ENCODE measurements at regions not wholly inside any gene's neighbourhood (a gene's known extent, or its start where the extent isn't known, plus 50 kb on each side); places are given as distances from the start of the nearest gene placed in this dataset.

DNA sequence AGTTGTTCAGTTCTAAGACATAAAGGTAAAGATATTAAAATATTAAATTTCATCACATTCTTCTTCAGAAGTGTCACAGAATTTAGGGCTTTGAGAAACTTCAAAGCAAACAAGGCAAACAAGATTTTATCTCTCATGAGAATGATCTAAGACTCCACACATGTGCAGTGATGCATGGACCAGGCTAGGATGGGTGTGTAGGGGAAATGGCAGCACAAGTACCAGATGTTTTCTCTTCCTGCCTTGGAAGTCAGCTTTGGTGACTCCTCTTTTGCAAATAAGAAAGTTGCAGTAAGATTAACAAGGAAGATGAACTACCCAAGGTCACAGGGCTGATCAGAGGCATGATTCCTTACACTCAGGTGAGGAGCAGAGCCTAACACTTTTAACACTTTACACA is 163.8 kb upstream of the LMNTD1 start:
- no peak for DNase-seq

DNA sequence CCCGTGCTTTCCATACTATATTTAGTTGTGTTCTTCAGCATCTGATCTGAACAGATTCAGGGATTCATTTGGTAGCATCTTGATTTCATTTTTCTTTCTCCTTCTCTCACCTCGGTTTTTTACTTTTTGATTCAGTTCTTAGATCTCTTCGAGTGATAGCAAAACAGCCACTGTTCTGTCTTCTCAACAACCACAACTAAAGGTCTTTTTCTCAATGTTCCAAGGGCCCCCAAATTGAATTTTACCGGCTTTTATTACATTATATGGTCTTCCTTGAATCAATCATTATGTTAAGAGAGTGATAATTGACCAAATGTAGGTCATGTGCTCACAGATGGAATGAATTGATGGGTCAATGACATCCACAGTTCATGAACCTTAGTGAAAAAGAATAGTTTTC is 164.5 kb upstream of the LMNTD1 start:
- DNase-seq = no peak

DNA sequence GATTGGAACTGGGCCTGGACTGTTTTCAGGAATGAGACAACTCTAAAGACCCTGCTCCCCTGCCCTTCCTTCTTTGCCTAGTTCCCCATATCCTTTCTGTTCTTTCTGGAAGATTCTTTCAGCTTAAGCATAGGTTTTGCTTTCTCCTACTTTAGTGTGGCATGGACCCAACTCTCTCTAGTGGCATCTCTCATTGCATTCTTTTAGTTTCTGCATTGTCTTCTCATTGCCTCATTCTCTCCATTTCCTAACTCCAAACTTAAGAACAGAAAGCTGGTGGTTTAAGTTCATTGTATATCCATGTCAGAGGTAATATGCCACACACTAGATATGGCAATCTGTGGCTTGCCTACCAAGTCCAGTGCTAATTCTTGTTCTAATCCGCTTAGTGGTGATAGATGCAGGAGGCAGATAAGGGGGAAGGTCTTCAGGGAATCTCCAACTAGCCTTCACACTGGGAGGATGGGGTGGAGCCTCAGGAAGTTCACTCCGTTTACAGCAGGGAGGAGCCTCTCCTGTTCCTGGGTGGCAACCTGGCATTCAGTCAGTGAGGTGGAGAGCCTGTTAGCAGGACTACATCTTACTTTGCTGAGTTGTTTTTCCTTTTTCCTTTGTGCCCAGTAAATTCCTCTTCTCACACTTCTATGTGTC is 165.1 kb upstream of the LMNTD1 start:
- DNase-seq = no peak

DNA sequence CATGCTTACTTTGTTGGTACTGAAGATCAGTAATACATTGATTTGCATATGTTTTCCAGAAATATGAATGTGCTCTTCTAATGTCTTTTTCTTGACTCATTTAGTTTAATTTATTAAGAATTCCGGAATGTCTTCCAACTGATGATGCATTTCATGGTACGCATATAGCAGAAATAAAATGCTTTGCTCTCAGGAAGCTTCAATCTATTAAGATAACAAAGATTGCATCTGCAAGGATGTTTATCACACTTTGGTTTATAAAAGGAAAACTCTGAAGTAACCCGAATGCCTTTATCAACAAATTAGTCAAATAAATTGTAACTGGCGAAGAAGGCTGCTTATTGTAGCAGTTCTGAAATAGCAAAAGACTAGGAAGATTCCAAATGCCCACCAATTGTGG is 166.4 kb upstream of the LMNTD1 start:
- no peak for DNase-seq

DNA sequence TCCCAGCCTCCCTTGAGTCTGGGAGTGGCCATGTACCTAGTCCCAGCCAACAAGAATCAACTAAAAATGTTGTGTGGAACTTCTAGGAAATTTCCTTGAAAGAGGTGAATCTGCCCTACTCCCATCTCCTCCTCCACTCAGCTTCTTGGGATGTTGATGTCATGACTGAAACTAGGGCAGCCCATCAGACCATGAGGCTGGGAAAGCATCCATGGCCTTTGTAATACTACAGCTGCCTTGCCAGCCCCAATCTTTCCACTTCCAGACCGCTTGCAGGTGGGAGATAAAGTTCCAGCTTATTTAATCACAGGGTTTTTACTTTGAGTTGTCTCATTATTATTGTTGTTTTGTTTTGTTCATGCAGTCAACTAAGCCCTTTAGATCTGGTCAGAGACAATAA is 170.3 kb upstream of the LMNTD1 start:
- no peak for DNase-seq

DNA sequence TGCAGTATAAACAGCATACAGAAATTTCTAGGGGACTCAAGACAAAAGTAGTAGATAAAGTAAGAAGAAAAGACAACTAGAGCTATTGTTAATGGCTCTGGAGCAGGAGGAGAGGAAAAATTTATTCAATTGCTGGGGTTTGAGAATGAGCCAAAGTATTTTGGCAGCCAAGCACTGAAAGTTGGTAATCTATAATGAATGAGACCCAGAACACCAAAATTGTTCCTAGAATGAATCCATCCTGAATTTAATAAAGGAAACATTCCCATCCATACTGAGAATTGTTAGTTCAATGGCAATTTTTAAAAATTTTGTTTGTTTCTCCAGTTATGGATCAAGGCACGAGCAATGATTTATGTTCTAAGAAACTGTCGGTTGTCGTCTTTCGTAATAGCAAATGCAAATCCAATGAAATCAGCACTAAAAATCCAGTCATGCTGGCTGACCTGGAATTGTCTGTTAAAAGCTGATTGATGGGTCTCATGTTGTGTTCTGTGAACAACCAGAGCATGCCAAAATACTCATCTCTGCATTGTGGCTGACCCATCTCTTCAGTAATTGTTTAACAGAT is 170.9 kb upstream of the LMNTD1 start:
- DNase-seq = no peak

DNA sequence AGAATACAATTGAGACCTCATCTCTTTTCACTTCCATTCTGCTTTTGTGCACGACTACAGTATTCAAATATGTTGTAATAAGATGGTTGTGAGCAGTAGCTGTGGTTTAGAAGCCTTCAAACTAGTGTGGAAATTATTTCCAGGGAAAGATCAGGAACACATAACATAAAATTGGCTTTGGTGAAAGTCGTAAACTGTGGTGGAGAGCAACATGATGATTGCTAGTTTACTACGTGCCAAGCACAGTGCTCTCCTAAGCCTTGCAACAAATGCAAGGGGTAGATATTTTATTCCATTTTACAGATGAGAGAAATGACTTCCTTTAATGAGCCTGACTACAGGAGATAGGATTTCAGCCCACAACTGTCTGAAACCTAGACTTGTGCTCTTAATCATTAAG is 172.4 kb upstream of the LMNTD1 start:
- DNase-seq = no peak

DNA sequence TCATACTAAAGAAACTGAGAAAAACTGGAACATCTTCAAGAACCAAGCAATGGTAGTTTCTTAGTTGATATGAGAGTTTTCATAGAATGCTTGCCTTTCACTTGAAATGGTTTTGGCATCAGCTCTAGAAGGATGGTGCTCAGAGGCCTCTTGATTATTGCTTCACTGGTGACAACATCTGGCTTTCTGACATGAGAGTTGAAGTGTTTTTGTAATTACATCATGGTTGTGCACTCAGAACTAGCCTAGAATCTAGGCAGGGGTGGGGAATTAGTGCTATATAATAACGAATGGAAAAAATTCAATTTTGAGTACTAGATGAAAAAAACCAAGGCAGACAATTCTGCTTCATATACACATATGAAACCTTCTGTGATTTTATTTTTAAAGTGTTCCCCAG is 172.8 kb upstream of the LMNTD1 start:
- no peak for DNase-seq

DNA sequence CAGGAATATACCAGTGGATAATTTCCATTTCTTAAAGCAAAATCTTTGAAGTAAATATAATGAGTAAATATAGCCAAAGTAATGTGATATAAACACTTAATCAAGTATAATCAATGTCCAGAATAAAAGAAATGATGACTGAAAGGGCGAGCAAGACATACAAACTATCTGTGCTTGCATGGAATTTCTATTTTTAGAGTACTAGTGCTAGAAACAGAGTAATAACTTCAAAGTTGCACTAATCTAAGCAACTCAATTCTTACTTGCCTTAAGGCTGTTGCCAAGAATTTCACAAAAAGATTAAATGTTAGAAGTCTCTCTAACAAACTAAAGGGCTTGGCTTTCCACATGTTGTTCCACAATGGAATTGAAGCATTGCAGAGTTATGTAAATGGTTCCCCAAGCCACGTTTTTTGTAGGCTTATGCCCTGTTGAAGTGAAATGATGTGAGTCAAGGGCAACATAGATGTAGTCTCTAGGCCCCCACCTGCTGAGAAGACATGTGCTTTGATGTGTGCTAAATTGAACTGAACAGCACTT is 175.0 kb upstream of the LMNTD1 start:
- DNase-seq = no peak

DNA sequence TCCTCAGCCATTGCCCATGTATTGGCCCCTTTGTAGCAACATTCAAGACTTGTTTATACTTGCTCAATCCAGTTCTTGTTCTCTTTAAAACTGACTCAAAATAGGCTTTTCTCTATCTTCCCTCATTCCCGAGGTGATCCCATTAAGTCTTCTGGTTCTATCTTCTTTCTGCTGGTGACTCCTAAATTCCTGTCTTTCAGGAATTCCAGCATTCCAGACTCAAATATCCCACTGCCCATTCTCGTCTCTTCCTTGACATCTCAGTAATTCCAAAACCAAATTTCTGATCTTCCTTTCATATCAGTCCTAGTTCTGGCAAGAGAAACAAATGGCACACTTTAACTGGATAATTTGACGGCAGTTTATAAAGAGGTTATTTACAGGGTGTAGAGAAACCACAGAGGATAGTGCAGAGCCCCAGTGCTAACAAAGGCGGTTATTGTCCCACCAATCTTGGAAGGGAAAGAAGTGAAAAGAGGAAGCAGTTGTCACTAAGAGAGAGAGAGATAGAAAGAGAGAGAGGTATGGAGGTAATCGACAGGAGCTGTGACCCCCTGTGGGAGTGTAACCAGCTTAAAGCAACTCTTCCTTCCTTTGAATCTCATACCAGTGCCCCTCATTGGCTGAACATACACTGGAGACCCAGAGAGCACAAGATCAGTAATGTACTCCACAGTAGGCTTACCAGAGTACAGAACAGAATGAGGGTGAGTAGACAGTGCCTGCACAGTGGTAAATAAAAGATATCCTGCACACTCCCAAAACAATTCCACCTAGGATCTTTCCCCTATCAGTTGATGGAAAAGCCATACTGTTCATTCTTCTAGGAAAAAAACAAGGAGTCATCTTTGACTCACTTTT is 177.6 kb upstream of the LMNTD1 start:
- DNase-seq = no peak

DNA sequence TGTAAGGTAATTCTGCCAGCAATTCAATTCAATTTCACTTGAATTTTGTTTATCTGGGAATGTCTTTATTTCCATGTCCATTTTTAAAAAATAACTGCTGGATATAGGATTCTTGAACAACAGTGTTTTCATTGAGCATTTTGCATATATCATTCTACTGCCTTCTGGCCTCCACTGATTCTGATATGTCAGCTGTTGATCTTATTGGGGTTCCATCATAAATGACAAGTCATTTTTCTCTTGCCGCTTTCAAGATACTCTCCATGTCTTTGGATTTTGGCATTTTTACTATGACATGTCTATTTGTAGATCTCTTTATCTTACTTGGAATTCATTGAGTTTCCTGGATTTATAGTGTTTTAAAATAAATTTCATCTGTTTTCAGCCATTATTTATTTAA is 180.5 kb upstream of the LMNTD1 start:
- DNase-seq = no peak

DNA sequence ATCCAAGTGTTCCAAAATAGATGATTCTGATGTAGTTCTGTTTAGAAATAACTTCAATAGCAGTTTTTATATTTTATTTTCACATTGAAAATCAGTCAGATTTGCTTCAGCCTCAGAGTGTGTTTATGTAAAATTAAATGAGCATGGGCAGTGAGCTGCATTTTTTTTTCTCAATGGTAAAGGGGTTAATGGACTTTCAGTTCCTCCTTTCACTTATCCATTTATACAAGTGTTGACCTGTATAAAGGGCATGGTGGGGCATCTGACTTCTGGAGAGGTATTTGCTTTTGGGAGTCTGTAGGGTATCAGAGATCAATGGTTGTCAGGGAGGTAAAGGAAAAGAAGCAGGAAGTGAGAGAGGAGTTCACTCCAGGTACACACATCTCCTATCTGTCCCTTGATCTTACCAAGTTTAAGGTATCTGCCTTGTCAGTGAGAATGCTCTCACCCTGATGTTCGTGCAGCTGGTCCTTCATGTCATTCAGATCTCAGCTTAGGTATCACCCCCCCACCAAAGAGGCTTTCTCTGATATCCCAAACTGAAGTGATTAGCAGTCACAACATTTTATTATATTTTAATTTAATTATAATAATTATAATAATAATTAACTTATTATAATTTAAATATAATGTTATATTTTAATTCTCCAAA is 181.6 kb upstream of the LMNTD1 start:
- DNase-seq = no peak

DNA sequence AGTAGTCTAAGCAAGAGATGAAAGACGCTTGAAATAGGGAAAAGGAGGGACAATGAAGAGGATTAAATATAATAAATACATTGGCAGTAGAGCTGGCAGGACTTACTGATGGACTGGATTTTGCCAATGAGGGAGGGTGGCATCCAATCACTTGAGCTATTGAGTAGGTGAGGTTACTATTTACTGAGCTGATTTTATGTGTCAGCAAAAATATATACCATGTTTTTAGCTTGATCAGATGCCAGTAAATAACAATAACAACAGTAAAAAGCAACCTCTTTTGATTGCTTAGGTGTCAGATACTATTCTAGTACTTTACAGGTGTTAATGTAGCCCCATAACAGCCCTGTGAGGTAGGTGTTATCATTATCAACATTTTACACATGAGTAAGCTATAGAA is 187.5 kb upstream of the LMNTD1 start:
- no peak for DNase-seq

DNA sequence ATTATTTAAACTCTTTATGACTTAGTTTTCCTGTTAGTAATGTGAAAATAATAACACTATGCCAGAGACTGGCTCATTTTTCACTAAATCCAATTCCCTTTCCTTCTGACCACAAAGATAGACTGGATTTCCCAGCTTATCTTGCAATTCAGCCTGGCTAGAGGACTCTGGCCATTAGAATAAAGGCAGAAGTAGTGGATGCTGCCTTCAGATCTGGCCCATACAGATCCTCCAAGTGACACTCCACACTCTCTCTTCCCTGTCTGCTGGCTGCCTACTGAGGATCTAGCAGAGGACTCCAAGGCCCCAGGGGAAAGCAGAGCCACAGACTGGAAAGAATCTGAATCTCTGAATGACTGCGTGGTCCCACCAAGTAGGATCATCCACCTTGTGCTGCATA is 188.8 kb upstream of the LMNTD1 start:
- no peak for DNase-seq

DNA sequence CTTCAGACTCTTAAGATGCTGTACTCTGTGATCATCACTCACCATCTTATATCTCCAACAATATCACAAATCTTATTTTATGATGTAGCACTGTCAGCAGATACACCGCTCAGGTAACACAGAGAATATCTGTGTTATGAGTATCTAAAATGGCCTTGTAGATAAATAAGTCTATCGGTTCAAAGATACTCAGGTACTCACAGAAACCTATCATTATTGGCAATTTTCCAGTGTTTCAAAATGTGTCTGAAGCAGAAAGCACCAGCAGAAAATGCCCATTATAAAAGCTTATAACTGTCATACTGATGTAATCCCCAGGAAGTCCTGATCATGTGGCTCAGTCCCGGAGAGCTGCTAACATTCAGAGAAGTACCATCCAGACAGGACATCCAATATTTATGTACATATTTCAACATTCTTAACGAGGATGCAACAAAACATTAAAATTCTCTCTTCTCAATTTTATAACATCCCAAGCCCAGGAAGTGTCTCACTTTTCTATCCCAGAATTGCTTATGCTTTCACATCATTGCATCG is 190.7 kb upstream of the LMNTD1 start:
- no peak for DNase-seq

DNA sequence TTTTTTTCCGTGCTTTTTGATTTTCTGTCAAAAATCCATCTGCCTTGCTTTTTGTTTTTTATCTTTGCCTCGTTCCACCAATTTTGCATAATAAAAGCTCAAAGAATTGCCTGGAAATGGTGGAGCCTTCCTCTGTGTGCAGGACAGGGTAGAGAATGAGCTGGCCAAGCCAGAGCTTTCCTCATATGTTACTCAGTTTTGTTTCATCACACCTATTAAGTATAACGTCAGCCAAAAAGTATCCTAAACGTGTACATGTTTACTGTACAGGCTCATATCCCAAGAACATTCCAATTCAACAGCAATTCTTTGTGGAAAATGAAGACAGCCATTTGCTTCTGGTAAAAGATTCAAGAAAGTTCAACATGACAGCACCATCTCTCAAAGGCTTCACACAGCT is 191.2 kb upstream of the LMNTD1 start:
- no peak for DNase-seq

DNA sequence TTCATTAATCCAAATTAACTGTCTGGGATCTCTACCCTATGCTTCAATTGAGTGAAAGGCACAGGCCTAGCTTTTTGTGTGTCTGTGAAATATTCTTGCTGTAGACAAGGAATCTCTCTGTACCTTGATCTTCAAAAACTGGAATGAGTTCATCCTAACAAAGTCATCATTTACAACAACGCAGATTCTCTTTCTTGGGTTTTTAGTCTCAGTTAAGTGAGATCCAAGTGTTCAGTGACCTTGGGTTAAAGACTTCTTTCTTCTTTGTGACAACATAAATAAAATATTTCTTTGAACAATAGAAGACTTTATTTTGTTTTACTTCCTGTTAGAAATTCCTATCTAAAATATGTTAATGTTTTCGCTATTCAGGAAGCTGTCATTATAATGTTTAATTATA is 192.2 kb upstream of the LMNTD1 start:
- no peak for DNase-seq

DNA sequence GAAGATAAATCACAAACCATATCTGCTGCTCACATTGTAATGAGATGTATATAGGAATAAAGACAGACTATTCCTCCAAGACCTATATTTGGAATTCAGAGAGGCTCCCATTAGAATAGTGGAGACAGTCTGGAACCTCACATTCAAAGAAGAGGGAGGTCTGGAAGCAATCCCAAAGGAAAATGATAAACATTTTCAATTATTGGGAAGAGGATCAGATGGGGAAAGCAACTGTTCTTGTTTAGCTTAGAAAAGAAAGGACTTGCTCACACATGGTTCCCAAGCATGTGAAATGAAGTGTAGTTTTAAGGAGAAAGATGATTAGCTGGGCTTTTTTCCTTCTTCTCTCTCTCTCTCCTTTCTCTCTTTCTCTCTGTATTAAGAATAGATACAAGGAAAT is 193.0 kb upstream of the LMNTD1 start:
- DNase-seq = no peak

DNA sequence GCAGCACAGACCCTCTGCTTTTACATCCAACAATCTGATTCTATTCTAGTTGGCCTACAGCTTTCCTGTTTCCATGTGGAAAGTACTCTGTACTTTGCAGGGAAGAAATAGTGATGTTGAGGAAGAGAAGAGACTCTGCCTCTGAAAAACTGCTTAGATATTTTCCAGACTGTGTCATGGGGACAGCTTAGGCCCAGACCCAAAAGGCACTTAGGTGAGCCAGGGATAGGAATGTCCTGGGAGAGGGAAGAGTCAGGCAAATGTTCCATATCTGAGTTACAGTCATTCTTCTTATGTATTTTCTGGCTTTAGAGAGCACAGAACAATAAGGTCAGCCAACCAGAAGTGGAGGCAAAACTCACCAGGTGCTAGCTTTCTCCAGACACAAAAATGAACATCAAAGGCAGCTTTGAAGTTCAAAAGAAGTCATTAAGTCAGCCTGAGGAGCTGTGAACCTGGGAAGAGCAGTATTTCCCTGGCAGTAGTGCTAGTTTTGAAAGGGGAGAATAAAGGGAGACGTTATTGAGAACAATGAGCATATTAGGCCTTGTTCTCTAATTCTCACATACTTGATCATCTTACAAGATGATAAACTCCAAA is 199.7 kb upstream of the LMNTD1 start:
- no peak for DNase-seq

DNA sequence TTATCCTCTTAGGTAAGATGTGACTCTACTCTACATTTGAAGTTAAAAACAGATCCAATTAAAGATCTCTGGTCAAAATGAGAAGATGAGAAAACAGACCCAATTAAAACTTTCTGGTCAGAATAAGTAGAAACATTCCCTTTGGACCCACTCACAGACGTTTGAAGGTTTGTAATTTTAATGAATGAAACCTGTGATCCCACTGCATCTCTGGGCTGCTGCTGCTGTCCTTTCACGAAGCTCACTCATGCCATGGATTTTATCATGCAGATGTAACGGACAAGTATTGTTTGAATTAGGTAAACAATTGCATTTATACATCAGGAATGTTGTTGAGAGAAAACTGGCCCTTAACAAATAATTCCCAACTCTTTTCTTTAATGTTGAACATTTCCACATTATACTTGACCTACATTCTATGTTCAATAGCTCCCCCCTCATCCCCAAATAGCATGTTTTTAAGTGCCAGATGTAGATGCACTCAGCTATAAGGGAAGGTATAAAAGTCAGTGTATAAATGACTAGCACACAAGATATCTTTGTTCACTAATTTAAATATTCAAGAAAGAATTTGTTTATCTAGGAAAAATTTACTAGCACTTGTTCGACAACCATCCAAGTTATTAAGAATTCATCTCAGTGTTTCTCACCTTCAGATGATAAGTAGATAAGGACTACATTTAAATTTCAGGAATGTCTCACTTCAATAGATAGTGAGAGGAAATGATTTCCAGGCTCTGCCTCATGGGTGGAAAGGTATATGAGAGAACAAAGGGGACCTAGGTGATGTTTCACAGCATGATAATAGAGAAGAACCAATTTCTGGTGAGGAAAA is 202.3 kb upstream of the LMNTD1 start:
- DNase-seq = no peak

DNA sequence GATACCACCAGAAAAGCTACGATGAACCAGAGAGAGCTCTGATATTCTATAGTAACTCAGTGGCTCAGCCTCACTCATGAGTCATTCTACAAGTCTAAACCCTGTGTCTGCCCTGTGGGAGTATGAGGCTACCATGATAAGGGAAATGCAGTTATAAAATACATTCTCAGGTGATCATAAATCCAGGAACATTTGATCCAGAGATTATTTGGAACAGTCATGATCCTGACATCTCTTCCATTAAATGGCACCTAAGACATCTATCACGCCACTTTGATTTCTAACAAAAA is 202.6 kb upstream of the RASSF8 start:
- no peak for DNase-seq

DNA sequence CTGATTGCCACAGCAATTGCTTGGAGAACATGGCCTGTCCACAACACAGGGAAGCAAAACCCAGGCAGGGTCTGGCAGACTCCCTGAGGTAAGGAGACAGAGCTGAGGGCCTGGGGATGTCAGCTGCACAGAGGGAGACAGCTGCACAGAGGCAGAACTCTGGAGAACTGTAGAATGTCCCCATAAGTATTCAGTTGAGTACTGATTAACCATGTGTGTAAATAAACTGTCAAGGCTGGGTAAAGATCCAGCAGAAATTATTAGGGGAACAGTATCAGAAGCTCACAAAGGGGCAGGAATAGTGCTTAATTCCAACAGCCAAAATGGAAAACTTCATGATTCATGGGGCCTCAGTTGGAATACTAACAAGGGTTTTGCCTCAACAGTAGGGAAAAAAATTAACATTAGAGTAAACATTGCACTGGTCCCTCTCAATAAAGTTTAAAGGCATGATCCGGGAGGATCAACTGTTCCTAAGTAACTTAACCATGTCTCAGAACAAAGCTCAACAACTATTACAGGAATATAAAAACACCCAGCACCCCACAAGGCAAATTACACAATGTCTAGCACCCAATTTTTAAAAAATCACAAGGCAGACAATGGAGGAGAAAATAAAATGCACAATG is 201.3 kb upstream of the RASSF8 start:
- no peak for DNase-seq
